ENCODE measurements at regions not wholly inside any gene's neighbourhood (a gene's known extent, or its start where the extent isn't known, plus 50 kb on each side); places are given as distances from the start of the nearest gene placed in this dataset.
"Not testable (repeated sequence)": the region's sequence is repeated elsewhere in the genome, so short reads cannot be mapped to it uniquely, and the experiment has no call there.

- TF ChIP-seq, protein P1, sequence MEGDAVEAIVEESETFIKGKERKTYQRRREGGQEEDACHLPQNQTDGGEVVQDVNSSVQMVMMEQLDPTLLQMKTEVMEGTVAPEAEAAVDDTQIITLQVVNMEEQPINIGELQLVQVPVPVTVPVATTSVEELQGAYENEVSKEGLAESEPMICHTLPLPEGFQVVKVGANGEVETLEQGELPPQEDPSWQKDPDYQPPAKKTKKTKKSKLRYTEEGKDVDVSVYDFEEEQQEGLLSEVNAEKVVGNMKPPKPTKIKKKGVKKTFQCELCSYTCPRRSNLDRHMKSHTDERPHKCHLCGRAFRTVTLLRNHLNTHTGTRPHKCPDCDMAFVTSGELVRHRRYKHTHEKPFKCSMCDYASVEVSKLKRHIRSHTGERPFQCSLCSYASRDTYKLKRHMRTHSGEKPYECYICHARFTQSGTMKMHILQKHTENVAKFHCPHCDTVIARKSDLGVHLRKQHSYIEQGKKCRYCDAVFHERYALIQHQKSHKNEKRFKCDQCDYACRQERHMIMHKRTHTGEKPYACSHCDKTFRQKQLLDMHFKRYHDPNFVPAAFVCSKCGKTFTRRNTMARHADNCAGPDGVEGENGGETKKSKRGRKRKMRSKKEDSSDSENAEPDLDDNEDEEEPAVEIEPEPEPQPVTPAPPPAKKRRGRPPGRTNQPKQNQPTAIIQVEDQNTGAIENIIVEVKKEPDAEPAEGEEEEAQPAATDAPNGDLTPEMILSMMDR (IDR thresholded peaks at IDR 0.05; ENCODE audit: low read depth, low read length): no peak
Measured at GRCh38 chr5:17103461-17103860, 114.0 kb upstream of the BASP1 start.

GRCh38 chr5:17105744-17106418, 111.5 kb upstream of the BASP1 start:
- no peak overlapping the region for H3K4me3 ChIP-seq (ENCODE audit: low read depth, low read length)
- TF ChIP-seq, protein P1 (IDR thresholded peaks at IDR 0.05; ENCODE audit: low read depth, low read length): no peak

More at GRCh38 chr5:17103461-17103860, 114.0 kb upstream of the BASP1 start:
- H3K4me3 ChIP-seq (ENCODE audit: low read depth, low read length): no peak overlapping the region

- TF ChIP-seq, protein P1 (IDR thresholded peaks at IDR 0.05; ENCODE audit: low read depth, low read length): no peak
- no peak overlapping the region for H3K4me3 ChIP-seq (ENCODE audit: low read depth, low read length)
Measured at GRCh38 chr5:17106521-17106920, 110.9 kb upstream of the BASP1 start.

DNA sequence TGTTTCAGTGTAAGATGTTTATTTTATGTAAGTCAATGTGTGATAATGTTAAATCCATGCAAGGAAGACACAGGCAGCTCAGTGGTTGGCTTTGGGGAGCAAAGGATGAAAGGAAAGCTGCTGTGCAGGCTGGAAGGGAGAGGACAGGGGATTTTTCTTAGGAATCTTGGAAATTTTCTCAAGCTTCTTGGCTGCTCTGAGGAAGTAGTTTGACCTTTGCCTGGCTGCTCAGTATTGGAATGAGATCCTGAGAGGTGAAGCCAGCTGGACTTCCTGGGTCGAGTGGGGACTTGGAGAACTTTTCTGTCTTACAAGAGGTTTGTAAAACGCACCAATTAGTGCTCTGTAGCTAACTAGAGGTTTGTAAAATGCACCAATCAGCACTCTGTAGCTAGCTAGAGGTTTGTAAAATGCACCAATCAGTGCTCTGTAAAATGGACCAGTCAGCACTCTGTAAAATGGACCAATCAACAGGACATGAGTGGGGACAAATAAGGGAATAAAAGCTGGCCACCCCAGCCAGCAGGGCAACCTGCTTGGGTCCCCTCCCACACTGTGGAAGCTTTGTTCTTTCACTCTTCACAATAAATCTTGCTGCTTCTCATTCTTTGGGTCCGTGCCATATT, 105.2 kb upstream of the BASP1 start:
- not testable (repeated sequence) for H3K4me3 ChIP-seq (ENCODE audit: low read depth, low read length)

GRCh38 chr5:17113174-17113958, 104.1 kb upstream of the BASP1 start:
- TF ChIP-seq, protein P1 (IDR thresholded peaks at IDR 0.05; ENCODE audit: low read depth, low read length): no peak

GRCh38 chr5:17114233-17114632, 103.2 kb upstream of the BASP1 start:
- TF ChIP-seq, protein P1 (IDR thresholded peaks at IDR 0.05; ENCODE audit: low read depth, low read length): no peak
- no peak overlapping the region for H3K4me3 ChIP-seq (ENCODE audit: low read depth, low read length)

More at GRCh38 chr5:17113174-17113958, 104.1 kb upstream of the BASP1 start:
- H3K4me3 ChIP-seq (ENCODE audit: low read depth, low read length): no peak overlapping the region

GRCh38 chr5:17114715-17115599, 102.5 kb upstream of the BASP1 start:
- TF ChIP-seq, protein P1 (IDR thresholded peaks at IDR 0.05; ENCODE audit: low read depth, low read length): no peak

More at GRCh38 chr5:17114715-17115599, 102.5 kb upstream of the BASP1 start:
- no peak overlapping the region for H3K4me3 ChIP-seq (ENCODE audit: low read depth, low read length)
